Spleen (tissue), 7 donors: ENCODE measurements at regions not wholly inside any gene's neighbourhood (a gene's known extent, or its start where the extent isn't known, plus 50 kb on each side); places are given as distances from the start of the nearest gene placed in this dataset.

Source experiments
- POLR2AphosphoS5 ChIP-seq, 3 donors: sonication (generic); formaldehyde crosslinking; IDR thresholded peaks; one replicate each; pipeline ENCODE4 v1.5.1; 2017; ENCODE audit warnings: antibody characterized with exemption in 3 of 3
- TF ChIP-seq, protein P1 (sequence below), 11 experiments: fragments of 200-600 bp in 7 of 11; fragments of 450-650 bp in 4 of 11; sonication (generic) in 4 of 11; IDR thresholded peaks in 8 of 11; conservative IDR thresholded peaks in 3 of 11; 1 replicate in 7 of 11; 2 replicates in 4 of 11; pipeline versions ENCODE4 v1.4.0 to v1.8.0; 2016 to 2021; ENCODE audit warnings: antibody characterized with exemption in 11 of 11, inconsistent platforms in 4 of 11, mild to moderate bottlenecking in 1 of 11
- donor health status: DM: no; HTN: no; CAD: no; lungs with moderate emphysema.
- donor health status: DM: no; HTN: no; CAD: no.
- donor health status: DM: no; HTN: no; CAD: no.

DNA sequence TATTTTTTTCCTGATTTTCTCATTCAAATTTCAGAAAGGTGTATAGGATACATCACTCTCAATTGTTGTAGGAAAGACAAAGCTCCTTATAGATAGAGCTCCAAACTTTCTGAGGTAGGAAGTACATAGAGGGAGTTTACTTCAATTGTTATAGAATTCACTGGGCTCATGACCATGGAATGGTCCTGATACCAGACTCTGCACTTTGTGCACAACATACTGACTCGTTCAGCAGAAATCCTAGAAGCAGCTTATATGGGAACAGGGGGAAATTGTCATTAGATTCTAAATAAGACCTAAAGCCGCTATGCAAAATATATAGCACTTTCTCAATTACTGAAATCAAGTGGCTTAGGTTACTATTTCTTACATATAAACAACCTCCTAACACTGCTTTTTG, 240.5 kb upstream of the TUSC1 start:
- TF ChIP-seq, protein P1, sequence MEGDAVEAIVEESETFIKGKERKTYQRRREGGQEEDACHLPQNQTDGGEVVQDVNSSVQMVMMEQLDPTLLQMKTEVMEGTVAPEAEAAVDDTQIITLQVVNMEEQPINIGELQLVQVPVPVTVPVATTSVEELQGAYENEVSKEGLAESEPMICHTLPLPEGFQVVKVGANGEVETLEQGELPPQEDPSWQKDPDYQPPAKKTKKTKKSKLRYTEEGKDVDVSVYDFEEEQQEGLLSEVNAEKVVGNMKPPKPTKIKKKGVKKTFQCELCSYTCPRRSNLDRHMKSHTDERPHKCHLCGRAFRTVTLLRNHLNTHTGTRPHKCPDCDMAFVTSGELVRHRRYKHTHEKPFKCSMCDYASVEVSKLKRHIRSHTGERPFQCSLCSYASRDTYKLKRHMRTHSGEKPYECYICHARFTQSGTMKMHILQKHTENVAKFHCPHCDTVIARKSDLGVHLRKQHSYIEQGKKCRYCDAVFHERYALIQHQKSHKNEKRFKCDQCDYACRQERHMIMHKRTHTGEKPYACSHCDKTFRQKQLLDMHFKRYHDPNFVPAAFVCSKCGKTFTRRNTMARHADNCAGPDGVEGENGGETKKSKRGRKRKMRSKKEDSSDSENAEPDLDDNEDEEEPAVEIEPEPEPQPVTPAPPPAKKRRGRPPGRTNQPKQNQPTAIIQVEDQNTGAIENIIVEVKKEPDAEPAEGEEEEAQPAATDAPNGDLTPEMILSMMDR (IDR thresholded peaks at IDR 0.05 in 8 of 11, conservative IDR thresholded peaks at IDR 0.05 in 3 of 11) = no peak
- TF ChIP-seq POLR2AphosphoS5 (IDR thresholded peaks at IDR 0.05) = no peak
